ENCODE measurements at regions not wholly inside any gene's neighbourhood (a gene's known extent, or its start where the extent isn't known, plus 50 kb on each side); places are given as distances from the start of the nearest gene placed in this dataset.

DNA sequence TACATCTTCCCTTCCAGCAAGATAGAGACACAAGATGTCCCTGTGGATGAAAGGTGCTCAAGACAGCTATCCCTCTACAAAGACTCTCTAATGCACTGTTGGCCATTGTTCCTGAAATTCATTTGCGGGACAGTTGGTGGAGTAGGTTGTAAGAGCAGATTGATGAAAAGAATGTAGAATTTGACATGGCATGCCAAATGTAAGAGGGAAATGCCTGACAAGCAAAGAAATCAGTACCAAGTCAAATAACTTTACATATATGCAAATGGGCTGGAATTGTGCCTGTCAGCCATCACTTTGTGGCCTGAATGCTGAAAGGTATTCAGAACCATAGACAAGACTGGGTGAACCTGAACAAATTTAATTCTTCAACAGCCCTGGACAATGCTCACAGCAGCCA, 120.3 kb upstream of the FAM204A start:
- TF ChIP-seq CTCF (IDR thresholded peaks at IDR 0.05) = no peak
- TF ChIP-seq POLR2A (IDR thresholded peaks at IDR 0.05) = no peak

Measured in adrenal gland (tissue), 5 donors.